H54 (cell line): ENCODE measurements at regions not wholly inside any gene's neighbourhood (a gene's known extent, or its start where the extent isn't known, plus 50 kb on each side); places are given as distances from the start of the nearest gene placed in this dataset.
"Not testable (repeated sequence)": the region's sequence is repeated elsewhere in the genome, so short reads cannot be mapped to it uniquely, and the experiment has no call there.

Experiments
- DNase-seq: peaks from one replicate; pipeline ENCODE4 v3.0.0; 2011; ENCODE audit warnings: low spot score, mixed read lengths; ENCODE audit not compliant: insufficient read length
- FAIRE-seq: peaks from 3 replicates; lab custom pipeline; 2011; peaks lifted over from hg19 to GRCh38; lab: Jason Lieb, UNC
- POLR2A ChIP-seq: IDR thresholded peaks from 2 replicates; pipeline ENCODE4 v1.6.1; 2011; ENCODE audit warnings: low read depth, mild to moderate bottlenecking, low read length

DNA sequence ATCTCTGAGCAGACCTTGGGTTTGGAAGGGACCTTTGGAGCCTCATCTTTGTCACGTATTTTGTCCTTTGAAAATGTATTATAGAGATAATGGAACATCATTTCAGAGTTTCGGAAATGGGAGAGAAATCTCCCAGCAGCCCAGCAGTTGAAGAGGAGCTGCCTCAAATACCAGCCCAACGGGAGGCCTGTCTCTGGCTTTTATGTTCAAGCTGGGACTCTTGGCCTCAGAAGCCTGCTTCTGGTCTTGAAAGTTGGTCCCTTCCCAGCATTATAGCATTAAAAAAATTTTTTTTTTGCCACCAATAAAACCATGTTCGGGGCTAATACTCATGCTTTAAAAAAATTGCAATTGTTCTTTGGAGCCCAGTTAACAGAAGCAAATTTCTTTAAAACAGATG lies 73.4 kb upstream of the CTBP2 start:
- no peak for DNase-seq
- FAIRE-seq, result no peak
- TF ChIP-seq POLR2A, result no peak

GRCh38 chr10:125232841-125233240 lies 72.5 kb upstream of the CTBP2 start:
- no peak for FAIRE-seq
- no peak for TF ChIP-seq POLR2A

GRCh38 chr10:125231813-125232475 lies 71.6 kb upstream of the CTBP2 start:
- TF ChIP-seq POLR2A, result no peak
- DNase-seq, result no peak
- FAIRE-seq, result no peak

More at GRCh38 chr10:125232841-125233240, 72.5 kb upstream of the CTBP2 start:
- DNase-seq, result no peak

- no peak for TF ChIP-seq POLR2A
- peak; percentile 76 for FAIRE-seq
- peak; percentile 90 for DNase-seq
Observed at GRCh38 chr10:125231116-125231812, 70.9 kb upstream of the CTBP2 start.

GRCh38 chr10:125230251-125230650 lies 69.9 kb upstream of the CTBP2 start:
- no peak for TF ChIP-seq POLR2A
- DNase-seq (no peak), FAIRE-seq (no peak)

- not testable (repeated sequence) for FAIRE-seq, DNase-seq
Observed at GRCh38 chr10:125228245-125228940, 68.0 kb upstream of the CTBP2 start.

DNA sequence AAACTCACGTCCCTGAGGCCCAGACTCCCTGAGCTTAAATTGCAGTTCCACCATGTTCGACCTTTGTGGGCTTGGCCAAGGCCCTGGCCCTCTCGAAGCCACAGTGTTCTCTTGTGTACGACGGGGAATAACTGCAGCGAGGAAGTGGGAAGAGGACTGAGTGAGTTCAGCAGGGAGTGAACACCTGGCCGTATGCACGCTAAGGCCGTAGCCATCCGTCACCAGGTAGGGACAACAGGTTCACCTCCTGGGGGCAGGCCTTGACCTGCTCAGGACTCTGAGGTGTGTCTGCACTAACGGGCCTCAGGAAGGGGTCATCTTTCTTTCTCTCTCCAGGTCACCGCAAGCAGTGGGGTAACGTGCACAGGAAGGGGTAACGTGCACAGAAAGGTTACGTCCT lies 67.2 kb upstream of the CTBP2 start:
- FAIRE-seq (no peak), DNase-seq (no peak)
- no peak for TF ChIP-seq POLR2A

DNA sequence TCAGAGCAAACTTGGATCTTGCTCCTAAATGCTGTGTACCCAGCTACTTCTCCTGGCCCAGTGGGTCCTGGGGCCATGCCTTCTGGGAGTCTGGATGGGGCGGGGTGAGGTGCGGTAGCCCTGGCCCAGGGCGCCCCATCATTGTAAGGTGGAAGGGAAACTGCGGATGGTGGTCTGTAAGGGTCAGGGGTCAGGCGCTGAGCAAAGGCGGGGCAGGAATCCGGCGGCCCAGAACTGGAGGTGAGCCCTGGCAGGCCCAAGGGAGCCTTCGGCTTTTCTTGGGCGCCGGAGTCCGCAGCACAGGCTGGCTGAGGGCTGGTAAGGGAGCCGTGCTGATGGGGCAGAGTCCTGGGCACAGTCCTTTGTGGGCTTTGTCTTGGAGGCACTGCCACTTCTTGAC lies 66.5 kb upstream of the CTBP2 start:
- FAIRE-seq, result no peak
- DNase-seq, result no peak
- TF ChIP-seq POLR2A, result no peak

- no peak for TF ChIP-seq POLR2A
- no peak for FAIRE-seq
- DNase-seq, result no peak
Observed at GRCh38 chr10:125226005-125226404, 65.6 kb upstream of the CTBP2 start.

DNA sequence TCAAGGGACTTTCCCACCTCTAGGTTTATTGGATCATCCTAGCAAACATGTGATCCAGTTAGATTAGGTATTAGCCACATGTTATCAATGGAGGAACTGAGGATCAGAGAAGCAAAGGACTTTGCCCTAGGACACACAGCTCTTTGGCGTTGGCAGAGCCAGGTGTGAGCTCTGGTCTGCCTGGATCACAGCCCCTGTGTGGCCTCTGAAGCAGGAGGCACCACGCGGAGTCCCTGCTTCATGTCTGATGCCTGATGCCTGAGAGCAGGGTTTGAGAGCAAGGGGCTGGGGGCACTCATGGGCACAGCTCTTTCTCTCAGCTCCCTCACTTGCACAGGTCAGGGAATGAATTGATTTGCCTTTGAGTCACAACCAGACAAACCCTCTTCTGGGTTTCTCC lies 64.7 kb upstream of the CTBP2 start:
- no peak for TF ChIP-seq POLR2A
- DNase-seq (no peak), FAIRE-seq (no peak)

DNA sequence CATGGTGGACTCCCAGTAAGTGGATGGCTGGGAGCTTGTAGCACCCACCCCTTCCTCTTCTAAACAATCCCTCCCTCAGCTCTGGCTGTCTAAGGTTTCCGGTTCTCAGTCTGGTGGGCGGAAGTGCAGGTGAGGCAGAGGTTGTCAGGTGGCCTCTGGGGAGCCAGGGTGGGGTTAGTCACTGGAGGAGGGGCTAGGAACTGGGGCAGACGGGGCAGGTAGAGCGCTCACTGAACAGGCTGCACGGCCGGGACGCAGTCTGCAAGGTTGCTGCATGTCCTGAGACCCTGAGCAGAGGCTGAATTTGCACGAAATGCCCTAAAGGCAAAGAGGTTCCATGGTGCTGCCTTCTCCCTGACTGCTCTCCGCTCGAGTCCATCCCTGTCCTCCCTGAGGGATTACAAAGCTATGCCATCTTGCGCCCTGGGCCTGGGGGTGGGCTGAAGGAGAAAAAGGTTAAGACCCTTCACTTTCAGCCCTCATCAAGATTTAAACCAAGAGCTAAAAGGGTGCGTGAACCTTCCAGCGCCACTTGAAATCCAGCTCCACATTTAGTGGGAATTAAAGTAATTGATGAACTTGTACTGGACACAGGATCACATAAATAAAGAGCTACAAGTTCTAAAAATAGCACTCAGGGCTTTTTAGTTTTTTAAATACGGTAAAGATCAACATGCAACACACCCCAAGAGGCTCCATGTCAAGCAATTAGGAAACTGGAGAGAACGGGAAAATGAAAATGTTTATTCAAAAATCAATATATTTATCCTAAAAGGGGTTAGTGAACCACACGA lies 62.3 kb upstream of the CTBP2 start:
- FAIRE-seq (no peak), DNase-seq (no peak)
- no peak for TF ChIP-seq POLR2A

DNA sequence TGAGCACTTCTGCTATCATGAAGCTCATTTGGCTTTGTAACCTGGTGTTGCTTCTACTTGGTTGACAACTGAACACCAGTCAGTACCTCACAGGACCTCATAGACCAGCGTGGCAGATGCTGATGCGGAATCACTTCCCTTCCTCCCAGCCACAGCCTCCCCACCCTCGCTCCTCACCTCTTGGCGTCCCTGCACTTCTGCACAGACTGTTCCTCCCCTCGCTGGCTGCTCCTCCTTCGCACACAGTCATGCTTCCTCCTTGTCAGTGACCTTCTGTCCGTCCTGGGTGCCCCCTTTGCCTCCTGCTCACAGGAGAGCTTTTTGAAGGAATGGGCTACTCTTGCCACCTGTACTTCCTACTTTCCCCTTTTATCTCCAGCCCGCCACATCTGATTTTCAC lies 61.4 kb upstream of the CTBP2 start:
- no peak for TF ChIP-seq POLR2A
- no peak for DNase-seq
- no peak for FAIRE-seq

DNA sequence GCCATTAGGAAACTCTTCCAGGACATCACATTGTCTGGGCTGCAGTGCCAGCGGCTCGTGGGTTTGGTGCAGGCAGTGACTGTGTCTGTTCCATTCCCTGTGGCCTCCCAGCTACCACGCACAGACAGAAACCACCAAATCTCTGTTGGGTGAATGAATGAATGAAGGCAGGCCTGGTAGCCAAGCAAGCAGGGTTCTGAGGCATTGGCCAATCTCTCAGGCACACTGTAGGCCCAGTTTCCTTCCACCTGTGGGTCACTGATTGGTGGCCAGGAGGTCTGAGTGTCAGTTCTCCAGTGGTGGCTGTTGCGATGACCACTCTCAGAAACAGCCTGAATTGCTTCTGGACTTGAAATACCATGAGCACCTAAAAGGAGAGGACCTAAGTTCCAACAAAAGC lies 59.4 kb upstream of the CTBP2 start:
- no peak for TF ChIP-seq POLR2A
- FAIRE-seq, result no peak
- no peak for DNase-seq

DNA sequence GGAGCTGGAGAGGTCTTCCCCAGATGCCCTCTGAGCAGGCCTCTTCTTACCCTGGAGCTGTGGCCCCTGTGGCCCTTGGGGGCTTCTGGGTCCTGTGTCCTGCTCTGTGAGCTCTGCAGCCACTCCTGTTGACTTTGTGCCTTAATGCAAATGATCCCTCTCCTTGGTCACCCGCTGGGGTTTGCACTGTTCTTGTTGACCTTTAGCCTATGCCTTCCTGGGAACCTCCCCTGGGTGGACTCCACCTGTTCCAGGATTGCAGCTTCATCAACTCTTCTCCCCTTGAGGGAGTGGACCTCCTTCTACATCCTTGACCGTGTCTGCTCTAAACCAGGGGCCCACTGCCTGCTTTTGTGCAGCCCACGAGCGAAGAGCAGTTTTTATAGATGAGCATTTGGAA lies 58.6 kb upstream of the CTBP2 start:
- DNase-seq (no peak), FAIRE-seq (no peak)
- no peak for TF ChIP-seq POLR2A
